Umbilical cord (tissue), 1 donor: ENCODE measurements at regions not wholly inside any gene's neighbourhood (a gene's known extent, or its start where the extent isn't known, plus 50 kb on each side); places are given as distances from the start of the nearest gene placed in this dataset.

Experiments
- DNase-seq: peaks from one replicate; pipeline ENCODE4 v3.0.0-alpha.2; 2015; ENCODE audit warnings: low spot score

DNA sequence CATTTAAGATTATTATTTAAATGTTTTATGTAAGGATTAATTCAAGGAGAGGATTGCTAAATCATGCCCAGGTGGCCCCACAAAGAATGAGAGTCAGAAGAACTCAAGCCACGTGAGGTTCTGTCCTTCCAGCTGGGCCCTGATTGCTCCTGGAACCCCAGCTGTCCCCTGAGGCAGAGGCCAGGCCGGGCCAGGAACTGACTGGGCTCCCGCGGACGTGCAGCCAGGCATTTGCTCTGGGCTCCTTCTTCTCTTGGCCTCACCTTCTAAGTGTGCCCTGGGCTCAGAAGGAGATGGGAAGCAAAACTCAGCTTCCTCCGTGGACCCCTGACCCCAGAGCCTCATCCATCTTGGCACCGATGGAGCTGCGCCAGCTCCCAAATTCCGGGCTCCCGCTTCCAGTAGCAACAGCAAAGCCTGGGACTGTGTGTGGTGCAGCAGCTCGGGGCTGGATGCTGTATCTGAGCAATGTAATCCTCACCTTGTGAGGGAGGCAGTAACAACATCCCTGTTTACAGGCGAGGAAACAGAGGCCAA, 250.6 kb upstream of the PPP2R2D start:
- no peak for DNase-seq

DNA sequence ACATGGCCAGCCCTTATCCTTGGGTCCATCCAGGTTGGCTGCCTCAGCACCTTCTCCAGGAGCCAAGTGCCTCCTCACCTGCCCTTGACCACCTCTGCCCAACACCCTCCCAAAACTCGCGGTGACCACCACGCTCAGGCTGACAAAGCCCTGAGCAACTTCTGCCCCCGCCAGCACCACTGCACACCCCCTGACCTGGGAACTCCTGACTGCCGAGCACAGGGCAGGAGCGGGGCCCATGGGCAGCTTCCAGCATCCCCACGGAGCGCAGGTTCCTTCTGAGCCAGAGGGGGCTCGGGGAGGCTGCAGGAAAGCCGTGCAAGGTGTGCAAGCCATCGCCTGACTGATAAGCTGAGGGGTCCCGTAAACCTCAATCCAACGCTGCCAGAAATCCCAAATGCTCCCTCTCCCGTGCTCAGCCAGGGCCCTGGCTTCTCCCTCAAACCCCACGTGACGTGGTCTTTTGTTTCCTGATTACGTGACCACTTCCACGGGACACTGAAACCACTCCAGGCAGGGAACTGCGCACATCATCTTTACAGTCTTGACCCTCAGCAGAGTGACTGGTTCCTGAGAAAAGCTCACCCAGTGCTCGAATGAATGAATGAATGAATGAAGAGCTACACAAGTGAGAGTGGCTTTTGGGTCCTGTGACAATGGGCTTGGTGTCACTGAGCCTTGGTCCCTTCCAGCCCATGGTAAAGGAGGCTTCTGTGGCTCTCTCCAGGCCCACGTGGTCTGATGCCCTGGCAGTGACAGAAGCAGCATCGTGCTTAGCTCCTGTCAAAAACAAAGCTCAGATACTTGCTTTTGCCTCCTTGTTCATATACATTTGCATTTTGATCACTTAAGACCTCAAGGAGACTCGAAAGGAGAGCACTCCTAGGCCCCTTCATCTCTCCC, 249.8 kb upstream of the PPP2R2D start:
- no peak for DNase-seq

DNA sequence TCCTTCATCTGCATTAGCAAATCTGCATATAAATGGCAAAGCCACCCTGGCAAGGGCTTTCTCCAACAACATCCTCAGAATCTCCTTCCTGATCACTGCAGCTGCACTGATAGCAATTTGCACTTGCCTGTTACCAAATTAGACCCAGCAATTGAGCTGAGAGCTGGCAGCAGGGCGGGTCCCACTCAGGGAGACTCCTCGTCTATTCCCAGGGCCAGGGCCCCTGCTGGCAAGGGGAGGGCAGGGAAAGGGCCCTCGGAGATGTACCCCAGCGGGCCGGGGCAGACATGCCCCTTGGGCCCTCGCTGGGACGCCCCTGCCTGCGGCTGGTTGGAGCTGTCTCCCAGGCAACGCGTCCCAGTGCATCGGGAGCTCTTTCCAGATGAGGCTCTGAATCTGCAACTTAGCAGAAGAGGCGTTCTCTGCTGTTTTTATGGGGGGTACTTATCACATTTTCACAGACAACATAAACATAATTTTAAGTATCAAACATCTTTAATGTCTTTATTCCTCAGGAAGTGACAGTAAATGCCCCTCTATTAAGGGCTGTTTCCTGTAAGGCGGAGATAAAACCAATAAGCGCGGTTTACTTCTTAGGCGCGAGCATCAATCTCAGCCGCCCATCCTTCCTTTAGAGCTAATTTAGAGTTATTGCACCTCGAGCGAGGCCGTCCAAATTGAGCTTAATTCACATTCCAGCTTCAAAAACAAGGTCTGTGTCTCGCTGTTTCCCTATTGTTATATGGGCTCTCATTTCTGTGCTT, 249.0 kb upstream of the PPP2R2D start:
- no peak for DNase-seq

DNA sequence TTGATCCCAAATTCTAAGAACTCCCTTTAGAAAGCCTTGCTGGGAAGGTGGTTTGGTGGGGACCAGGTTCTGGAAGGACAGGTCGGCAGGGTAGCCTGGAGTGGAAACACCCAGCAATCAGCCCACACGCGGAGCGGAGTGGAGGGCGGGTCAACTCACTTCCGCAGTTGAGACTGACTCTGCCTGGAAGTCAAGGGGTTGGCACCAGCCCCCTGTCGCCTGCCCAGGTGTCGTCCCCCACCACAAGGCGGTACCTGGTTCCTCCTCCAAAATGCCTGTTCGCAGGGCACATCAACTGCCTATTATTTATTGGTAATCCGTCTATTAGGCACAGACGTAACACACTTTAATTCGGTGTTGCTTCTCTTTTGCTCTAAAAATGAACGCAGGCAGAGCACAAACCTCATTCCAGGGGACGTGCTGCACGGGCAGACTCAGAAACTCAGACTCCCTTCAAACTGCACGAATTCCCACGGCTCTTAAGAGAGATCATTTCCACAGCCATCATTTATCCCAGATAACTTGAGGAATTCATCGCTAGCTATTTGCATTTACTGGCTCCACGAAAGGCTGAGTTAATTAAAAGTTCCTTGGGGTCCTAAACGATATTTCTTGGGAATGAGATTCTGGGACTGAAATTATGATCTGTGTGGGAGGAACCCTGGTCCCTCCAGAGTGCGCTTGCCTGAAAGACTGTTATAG, 248.2 kb upstream of the PPP2R2D start:
- DNase-seq: peak; percentile 14

DNA sequence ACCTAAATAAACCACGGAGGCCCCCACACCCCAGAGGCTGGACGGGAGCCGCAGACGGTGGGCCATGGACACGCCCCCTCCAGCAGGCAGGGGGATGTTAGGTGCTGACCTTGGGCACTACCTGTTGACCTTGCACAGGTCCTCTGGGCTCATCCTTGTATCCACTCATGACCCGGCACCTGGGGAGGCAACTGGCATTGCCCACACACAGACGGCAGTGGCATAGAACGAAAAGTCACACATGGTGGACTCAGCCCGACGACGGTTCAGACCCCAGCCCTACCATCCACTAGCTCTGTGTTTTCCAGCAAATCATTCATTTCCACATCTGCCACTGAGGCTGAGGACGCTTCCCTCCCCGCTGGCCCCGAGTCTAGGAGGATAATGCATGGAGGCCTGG, 247.7 kb upstream of the PPP2R2D start:
- DNase-seq: no peak

DNA sequence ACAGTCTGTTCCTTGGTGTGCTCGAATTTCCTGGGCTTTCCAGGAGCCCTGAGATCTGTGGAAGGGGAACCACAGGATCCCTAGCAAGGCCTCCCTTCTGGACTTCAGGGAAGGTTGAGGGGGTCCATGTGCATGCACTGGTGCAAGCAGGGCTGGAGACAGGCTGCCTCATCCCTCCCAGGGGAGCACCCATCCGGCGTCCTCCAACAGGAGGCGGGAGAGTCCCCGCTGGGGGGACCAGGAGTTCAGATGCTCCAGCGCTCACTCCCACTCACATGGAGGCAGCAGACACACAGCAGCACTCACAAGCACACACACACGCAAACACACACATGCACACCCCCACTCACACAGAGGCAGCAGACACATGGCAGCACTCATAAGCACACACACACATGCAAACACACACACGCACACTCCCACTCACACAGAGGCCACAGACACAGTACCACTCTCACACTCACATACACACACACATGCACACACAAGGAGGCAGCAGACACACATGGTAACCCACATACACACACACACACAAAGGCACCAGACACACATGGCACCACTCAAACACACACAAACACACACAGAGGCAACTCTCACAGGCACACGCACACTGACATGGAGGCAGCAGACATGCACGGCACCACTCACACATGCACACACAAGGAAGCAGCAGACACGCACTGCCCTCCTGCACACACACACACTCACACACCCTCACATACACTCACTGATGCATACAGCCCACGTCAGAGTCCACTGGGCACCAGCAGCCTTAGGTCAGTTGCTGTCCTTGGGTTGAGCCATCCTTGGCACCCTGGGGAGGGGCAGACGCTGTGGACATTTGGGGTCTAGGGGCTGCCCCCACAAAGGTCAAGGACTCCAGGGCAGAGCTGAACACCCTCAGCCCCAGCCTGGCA, 247.0 kb upstream of the PPP2R2D start:
- no peak for DNase-seq

DNA sequence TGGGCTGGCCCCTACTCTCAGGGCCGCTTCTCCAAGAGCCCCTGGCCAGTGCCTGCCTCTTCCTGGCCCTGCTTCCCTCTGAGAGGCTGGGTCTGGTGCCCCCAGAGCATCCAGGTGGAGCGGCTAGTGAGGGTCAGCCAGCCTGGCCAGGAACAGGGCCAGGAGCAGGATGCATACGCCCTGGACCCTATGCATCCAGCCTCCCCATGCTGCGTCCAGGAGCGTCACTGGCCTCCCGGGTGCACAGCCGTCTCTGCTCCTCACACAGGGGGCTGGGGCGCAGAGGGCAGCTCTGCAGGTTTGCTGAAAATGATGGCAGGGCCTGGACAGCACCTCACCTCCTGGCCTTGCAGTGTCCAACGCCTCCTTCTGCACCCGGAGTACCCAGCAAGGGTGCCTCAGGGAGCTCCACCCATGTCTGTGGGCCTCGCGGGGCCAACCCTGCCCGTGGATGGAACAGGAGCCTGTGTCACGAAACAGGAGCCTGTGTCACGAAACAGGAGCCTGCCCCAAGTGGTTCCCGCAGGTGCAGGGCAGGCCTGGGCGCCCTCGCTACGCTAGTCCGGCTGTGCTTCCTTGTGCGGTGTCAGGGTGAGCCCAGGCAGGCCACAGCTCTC, 246.2 kb upstream of the PPP2R2D start:
- DNase-seq: no peak

DNA sequence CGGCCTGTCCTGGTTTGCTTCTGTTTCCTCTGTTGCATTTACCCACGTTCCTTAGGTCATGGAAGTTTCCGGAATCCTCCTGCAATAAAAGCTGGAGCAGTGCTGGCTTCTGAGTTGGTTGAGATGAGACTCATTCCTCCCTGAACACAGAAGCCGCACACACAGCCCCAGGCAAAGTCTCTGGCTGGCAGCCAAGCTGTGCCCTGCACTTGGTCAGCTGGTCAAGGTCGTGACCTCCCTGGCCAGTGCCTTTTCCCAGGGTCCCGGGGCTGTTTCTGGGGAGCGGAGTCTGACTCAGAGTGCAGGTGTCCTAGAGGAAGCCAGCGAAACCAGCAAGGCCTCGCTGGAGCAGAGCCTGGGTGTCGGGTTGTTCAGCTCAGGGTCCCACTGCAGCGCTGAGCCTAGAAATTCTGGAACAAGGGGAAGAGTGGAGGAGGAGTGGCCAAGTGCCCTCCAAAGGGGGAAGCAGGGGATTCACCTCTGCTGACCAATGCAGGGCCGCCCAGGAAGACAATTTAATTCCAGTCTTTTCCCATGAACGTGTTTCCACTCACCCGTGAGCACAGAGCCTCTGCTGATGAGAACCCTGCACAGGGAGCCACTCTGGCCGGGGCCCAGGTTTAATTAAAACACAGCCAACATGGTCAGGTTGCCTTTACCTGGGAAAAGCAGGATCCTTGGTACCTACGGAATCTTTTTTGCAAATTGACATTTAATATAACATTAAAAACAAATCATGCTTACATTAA, 245.5 kb upstream of the PPP2R2D start:
- DNase-seq: no peak

DNA sequence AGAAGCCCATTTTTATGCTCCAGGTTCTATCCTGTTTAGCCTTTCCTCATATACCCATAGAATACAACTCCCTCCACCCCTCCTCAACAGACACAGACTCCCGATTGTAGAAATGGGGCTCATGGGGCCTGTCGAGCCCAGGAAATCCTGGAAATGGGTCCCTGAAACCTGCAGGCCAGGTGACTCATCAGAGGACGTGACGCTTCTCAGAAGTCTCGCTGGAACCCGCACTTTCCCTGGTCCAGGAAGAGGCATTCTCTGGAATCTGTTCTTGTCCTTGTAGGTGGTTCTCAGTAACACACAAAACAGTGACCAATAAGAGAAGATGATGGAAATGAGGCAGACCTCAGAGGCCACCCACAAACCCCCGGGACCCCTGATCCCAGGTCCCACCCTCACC, 244.8 kb upstream of the PPP2R2D start:
- DNase-seq: no peak

DNA sequence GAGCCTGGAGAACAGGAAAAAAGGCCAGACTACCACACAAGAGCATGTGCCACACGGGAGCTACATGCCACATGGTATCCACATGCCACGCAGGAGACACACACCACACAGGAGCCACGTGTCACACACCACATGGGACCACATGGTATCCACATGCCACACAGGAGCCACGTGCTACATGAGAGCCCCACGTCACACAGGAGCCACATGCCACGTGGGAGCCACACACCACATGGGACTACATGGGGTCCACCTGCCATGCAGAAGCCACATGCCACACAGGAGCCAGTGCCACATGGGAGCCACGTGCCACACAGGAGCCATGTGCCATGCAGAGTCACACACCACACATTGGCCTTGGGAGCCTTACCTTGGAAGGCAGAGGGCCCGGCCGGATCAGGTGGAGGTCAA, 244.4 kb upstream of the PPP2R2D start:
- no peak for DNase-seq

DNA sequence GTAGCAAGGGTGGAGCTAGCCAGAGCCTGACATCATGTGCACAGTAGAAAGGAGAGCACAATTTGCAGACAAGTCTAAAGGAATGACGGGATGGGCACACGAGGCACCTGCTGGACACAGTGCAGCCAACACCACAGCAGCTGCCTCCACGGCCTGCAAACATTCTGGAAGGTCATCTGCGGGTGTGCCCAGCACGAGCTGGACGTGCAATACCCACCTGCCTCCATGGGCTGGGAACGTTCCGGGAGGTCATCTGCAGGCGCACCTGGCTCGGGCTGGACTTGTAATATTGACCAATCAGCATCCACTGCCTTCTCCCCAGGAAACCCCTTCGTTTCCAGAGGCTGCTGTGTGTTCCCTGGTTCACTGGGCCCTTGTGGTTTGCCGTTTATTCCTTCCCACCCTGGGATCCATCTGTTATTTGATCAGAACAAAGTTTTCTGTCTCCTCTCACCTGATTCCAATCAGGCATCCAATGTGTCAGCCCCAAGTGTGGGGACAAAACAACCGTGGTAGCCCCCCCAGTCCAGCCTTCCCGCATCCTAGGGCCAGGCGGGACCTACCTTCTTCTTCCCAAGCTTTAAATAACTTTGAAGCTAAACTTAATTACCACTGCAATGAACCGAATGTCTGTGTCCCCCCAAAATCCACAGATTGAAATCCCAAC, 243.4 kb upstream of the PPP2R2D start:
- no peak for DNase-seq

DNA sequence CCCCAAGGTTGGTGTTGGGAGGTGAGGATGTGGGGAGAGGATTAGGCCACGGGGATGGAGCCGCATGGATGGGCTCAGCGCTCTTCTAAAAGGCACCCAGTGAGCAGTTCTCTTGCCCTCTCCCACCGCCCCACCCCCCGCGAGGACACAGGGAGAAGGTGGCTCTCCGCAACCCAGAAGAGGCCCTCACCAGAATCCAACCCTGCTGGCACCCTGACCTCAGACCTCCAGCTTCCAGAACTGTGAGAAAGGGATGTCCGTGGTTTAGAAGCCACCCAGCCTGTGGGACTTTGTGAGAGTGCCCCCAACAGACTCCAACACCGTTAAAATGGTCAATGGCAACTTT, 242.8 kb upstream of the PPP2R2D start:
- DNase-seq: no peak

DNA sequence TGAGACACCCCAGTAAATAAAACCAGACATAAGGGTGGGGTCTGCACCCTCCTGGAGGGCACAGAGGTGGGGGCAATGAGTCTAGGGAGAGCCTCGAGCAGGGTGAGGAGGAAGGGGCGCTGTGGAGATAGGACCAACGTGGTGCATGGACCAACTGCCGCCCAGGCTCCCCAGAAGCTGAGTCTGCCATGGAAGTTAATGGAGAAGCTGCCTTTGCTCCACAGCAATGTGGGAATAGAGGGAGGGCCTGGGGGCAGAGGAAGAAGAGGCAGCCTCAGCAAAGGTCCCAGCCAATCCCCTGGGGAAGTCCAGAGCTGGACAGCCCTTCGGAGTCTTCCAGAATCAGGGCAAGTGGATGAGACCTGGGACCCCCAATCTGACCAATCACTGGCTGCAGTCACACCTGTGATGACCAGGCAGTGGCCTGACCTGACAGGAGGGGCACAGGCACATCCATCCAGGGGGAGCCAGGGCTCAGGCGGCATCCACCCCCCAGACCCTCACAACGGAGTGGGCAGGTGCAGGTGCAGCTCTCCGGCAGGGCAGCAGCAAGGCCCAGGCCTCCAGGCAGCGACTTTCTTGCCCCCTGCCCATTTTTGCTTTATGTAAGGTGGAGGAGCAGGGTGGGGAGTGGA, 242.2 kb upstream of the PPP2R2D start:
- no peak for DNase-seq

DNA sequence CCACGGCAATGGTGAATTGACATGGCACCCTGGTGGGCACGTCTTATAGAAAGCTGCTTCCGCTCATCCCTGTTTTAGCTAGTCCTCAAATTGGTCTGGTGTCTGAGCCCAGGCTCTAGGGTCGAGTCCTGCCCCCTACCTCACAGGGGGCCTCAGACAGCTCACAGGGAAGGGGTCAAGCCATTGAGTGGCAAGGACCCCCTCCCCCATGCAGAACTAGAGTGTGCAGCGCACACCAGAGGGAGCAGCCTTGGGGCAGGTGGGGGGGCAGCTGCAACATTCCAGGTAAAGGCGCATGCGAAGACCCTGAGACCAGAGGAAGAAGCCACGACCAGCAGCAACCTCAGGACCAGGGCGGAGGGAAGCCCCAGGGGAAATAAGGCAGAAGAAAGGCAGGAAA, 240.4 kb upstream of the PPP2R2D start:
- no peak for DNase-seq

DNA sequence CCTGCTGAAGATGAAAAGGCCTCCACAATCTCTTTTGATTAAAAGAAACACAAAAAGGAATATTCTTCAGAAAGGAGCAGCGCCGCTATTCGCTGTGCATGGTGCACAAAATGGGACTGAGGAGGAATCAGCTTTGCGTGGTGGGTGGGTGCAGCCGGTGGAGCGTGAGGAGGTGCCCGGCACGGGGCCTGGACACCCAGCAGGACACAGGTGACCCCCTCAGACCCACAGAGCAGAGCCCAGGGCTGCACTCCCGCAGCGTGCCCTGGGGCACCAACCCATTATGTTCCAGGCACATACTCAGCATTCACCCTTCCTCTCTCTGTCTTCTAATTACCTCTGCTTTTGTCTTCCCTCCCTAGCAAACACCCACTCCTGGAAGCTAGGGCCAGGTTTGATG, 238.0 kb upstream of the PPP2R2D start:
- no peak for DNase-seq

DNA sequence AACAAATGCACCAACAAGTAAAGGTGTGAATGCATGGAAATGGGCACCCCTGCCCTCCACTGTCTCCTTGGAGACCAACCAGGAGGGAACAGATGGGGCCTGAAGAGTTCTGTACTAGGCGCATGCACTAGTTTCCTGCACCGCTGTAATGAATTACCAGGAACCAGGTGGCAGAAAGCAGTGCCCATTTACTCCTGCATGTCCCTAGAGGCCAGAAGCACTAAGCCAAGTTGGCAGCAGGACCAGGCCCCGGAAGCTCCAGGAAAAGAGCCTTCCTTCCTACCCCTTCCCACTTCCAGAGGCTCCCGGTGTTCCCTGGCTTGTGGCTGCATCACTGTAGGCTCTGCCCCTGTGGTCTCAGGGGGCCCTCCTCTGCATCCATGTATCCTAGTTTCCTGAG, 237.5 kb upstream of the PPP2R2D start:
- no peak for DNase-seq

DNA sequence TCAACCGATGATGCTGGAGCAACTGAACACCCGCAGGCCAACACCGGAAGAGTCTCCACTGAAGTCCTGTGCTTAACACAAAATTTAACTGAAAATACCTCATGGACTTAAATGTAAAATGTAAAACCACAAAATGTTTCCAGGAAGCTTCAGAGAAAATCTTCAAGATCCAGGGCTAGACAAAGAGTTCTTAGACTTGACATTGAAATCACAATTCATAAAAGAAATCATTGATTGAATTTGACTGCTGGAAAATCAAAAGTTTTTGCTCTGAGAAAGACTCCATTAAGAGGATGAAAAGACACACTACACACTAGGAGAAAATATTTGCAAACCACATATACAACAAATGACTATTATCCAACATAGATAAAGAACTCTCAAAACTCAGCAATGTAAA, 234.7 kb upstream of the PPP2R2D start:
- DNase-seq: no peak

DNA sequence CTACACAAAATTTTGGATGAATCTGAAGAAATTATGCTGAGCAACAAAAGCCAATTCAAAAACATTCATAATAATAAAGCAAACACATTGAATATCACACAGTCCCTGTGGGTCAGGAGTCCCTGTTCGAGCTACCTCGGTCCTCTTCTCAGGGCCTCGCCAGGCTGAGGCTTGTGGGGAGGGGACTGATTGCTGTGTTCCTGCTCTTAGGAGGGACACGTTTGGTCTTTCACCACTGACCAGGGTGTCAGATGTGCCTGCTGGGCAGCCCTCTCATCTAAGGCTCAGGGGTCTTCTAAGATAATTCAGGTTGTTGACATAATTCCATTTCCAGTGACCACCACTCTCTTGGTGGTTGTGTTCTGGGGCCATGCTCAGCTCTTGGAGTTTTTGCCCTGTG, 233.8 kb upstream of the PPP2R2D start:
- DNase-seq: no peak

DNA sequence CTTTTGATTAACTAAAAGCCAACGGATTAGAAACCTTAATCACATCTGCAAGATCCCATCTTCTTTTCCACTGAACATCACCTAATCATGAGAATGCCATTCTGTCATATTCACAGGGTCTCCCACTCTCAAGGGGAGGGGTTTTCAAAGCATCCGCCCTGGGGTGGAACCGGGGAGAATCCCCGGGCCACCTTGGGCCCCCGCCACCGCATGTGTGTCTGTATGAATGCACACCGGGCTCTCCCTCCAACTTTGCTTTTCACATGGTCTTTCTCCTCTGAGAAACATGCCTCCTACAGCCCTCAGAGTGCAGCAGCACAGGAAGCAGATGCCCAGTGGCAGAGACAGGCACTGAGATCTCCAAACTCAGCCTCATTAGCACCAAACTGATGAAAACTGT, 233.2 kb upstream of the PPP2R2D start:
- DNase-seq: no peak
